HG03521 (cell line): ENCODE measurements at regions not wholly inside any gene's neighbourhood (a gene's known extent, or its start where the extent isn't known, plus 50 kb on each side); places are given as distances from the start of the nearest gene placed in this dataset.
"Not testable (repeated sequence)": the region's sequence is repeated elsewhere in the genome, so short reads cannot be mapped to it uniquely, and the experiment has no call there.

ENCODE experiments used
- ATAC-seq: cut with Tn5 transposase; IDR thresholded peaks from one replicate; pipeline ENCODE4 v1.9.1; 2021; ENCODE audit warnings: mild to moderate bottlenecking, moderate library complexity; ENCODE audit not compliant: unreplicated experiment

- ATAC-seq: no peak
These were observed 539.9 kb downstream of the ZNF608 start for GRCh38 chr5:124206540-124206939.

DNA sequence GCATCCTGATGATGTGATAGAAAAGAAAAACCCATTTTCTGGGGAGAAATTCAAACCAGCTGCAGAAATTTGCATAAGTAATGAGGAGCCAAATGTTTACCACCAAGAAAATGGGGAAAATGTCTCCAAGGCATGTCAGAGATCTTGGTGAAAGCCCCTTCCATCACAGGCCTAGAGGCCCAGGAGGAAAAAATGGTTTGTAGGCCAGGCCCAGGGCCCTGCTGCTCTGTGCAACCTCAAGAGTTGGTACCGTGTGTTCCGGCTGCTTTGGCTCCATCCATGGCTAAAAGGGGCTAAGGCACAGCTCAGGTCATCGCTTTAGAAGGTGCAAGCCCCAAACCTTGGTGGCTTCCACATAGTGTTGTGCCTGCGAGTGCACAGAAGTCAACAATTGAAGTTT, 543.1 kb downstream of the ZNF608 start:
- no peak for ATAC-seq

DNA sequence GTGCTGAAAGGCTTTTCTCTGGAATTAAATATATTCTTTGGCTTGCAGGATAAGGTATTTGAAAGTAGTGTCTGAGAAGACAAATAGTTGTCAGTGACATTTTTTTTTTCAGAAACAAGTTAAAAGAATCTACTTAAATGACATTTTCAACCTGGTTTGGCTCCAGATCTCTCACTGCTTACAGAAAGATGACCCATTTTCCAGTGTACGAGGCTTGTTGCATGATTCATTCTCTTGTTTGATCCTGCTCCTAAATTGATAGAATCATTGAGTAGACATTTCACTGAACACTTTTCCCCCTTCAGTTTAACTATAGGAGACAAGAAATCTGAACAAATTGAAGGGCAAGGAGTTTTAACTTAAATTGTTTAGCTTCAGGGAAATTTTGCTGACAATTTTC, 546.1 kb downstream of the ZNF608 start:
- ATAC-seq: no peak

DNA sequence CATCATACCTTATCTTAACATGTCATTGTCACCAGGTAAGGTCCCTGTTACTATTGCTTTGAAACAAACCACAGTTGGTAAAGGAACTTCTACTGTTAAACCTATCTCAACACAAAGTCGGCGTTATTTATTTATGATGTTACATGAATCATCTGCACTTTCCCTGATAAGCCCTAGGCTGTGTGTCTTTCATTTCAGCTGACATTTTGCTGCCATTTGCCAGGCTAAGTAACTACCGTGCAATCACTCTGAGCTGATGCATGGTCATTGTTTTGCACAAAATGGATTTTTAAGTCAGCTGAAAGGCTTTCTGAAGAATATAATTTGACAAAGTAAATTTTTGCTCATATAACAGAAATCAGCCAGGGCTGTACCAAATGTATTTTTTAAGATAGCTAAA, 546.5 kb downstream of the ZNF608 start:
- ATAC-seq: no peak

DNA sequence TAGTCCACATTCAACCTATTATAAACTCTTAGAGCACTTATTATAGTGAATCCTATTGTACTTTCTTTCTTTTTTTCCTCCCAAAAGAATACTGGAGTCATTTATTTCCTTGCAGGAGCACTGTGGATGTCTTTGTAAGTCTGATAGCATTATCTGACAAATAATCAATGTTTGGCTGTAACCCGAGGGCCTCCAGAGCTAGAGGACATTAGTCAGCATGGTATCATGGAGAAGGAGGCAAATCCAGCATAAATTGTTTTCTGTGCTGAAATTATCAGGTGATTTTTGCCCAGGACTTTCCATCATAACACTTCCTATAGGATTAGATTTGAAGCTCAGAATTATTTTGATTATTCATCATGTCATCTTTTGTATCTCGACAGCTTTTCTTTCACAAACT, 551.0 kb downstream of the ZNF608 start:
- no peak for ATAC-seq

DNA sequence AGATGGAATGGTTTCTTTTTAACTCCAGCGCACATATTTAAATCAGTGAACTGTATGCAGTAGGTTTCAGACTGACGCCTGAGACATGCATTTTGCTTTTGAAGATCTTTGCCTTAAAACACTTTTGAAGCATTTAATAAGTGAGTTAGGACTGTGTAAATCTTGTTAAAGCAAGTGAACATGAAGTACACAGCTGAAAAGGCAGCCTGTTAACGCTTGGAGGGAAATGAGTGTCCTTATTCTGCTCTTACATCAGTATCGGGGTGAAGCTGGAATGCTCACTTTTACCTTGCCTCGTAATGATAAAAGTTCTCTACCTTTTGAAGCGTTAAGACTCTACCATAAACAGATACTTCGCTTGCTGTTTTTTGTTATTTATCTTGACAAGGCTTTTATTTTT, 552.2 kb downstream of the ZNF608 start:
- no peak for ATAC-seq

- ATAC-seq: no peak
These were observed 553.1 kb downstream of the ZNF608 start for GRCh38 chr5:124193371-124193789.

DNA sequence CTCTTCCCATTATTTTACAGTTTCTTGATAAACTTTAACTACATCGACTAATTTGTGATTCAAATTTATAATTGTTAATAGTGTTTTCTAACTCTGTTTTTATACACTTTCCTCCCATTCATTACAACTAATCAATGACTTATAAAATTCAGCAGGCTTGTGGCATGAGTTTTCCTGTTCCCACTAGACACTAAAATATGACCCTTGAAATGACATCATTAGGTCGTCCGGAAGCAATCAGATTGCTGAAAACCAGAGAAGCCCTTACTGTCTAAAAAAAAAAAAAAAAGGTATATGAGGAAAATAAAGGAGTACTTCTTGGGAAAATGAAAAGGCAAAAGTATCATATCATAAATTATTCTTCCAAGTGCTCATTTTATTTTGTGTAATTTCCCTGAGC, 553.7 kb downstream of the ZNF608 start:
- ATAC-seq: no peak

DNA sequence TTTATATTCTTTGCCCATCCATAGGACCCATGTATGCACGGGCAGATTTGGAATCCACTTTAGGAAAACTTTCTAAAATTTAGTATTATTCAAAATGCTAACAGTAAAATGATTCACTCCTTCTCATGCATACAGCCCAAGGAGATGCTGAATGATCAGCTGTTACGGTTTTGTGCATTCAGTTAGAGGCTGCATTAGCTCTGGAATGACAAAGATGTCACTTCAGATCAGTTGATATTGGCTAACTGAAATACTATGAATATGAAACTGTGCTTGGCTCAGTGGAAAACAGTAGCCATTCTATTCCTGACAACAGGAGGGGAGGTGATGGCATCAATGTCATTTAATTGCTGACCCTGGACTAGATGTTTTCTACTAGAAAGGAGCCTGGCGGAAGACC, 560.7 kb downstream of the ZNF608 start:
- ATAC-seq: no peak

DNA sequence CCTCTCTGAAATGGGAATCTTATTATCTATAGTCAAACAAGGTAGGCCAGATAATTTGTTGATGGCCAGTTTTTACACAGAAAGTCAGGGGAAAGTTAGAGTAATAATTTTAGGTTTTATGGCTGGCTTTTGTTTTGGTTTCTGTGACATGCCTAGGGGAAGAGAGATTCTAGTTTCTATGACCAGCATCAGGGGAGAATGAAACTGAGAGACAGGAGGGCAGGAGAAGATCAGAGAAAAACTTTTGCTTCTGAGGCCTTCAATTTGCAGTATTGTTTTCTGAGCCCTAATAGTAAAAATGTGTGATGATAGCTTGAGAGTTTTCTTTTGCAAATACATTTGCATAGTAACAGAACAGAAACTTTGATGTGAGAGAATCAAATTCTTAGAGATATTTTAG, 564.3 kb downstream of the ZNF608 start:
- peak; percentile 66 for ATAC-seq

DNA sequence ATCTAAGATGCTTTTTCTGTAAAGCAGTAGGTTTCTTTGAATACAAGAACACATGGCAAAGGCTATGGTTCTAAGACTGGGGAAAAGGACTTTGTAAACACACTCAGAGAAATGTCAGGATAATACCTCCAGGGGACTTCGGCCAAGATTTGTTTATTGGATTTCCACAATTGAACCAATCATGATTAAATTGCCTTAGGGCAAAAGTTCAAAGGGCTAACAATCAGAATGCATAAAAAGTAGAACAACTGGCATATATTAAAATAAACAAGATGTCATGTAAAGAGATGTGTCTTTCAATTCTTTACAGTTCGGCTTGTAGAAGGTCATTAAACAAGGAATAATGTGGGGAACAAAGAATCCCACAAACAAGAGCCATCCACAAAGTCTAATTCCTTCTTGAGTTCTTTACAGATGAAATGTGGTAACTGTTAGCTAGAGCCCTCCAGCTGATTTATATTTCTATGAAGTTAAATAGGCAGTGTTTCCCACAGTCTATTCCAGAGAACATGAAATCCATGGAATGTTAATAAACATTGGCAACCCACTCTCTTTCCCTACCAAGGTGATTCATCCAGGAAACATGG, 565.5 kb downstream of the ZNF608 start:
- ATAC-seq: no peak

- ATAC-seq: no peak
These were observed 566.1 kb downstream of the ZNF608 start for GRCh38 chr5:124180299-124180874.

GRCh38 chr5:124179819-124180218, 566.6 kb downstream of the ZNF608 start:
- ATAC-seq: no peak

DNA sequence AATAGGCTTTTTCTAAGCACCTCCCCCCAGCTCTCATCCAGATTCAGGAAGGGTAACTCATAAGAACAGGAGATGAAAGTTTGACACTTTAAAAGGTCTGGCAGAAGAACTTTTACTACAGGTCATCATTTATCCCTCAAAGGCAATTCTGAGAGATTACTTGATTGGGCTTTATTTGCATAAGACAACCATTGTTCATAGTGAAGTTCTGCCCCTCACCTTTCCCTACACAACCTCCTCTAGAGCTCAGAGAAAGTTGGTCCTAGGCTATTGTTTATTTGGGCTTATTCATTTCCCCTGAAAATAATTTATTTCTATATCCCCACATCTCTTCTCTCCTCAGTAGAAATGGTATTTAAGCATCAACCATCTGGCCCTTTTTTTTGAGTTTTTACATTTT, 568.4 kb downstream of the ZNF608 start:
- ATAC-seq: no peak

DNA sequence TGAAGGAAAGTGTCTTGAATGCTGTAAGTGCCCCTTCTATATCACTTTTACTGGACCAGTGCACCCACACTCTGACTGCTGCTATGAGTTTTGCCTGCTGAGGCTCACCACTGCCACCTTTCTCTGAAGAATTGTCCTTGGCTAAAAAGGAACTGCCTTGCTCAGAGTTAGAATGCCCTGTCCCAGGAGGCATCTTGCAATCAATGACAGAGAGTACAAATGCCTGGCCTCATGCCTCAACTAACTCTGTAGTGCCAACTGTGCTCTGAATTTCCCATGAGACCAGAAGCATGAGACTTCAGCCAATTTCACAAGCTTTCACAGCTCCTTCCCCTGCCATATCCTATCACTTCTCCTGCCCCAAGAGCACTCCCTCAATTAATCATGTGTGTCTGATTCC, 569.7 kb downstream of the ZNF608 start:
- ATAC-seq: no peak

- ATAC-seq: no peak
These were observed 573.1 kb downstream of the ZNF608 start for GRCh38 chr5:124173386-124173785.

- ATAC-seq: no peak
These were observed 573.9 kb downstream of the ZNF608 start for GRCh38 chr5:124172389-124173003.

GRCh38 chr5:124168093-124168492, 578.3 kb downstream of the ZNF608 start:
- not testable (repeated sequence) for ATAC-seq

- ATAC-seq: no peak
These were observed 583.5 kb downstream of the ZNF608 start for GRCh38 chr5:124162767-124163532.

- ATAC-seq: no peak
These were observed 585.2 kb downstream of the ZNF608 start for GRCh38 chr5:124161266-124161665.

DNA sequence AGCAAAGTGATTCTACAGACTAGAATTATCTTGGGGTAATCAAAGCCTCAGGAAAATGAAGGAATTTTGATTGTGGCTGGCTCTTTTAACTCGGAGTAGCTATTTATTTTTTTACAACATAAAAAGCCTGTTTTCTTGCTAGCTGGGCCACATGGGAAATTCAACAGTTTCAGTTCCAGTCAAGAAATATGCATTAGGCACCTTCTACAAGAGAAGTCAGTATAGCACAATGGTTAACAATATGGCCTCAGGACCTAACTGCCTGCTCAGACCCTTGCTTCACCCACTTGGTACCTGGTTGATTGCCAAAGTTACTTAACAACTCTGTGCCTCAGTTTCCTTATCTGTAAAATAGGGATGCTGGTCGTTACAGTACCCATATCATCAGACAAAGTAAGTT, 586.2 kb downstream of the ZNF608 start:
- no peak for ATAC-seq

DNA sequence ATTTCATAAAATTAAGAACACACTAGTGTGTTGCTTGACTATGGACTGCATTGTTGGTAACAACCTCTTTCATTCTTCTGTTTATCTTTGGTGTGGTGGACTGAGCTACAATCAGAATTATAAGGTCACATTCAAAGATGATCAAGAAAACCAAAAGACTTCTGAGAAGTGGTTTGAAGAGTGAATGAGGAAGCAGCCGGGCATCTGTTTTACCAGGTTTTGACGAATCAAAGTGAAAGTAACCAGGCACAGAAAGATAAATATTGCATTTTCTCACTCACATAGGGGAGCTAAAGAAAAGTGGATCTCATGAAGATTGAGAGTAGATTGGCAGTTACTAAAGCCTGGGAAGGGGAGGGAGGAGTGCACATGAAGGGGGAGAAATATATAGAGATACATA, 589.1 kb downstream of the ZNF608 start:
- no peak for ATAC-seq
